Epidermal melanocyte (primary cell): ENCODE measurements at regions not wholly inside any gene's neighbourhood (a gene's known extent, or its start where the extent isn't known, plus 50 kb on each side); places are given as distances from the start of the nearest gene placed in this dataset.
"Not testable (repeated sequence)": the region's sequence is repeated elsewhere in the genome, so short reads cannot be mapped to it uniquely, and the experiment has no call there.

Experiments used
- DNase-seq: peaks from one replicate; pipeline ENCODE4 v3.0.0; 2011; ENCODE audit warnings: low spot score; ENCODE audit not compliant: insufficient read length

DNA sequence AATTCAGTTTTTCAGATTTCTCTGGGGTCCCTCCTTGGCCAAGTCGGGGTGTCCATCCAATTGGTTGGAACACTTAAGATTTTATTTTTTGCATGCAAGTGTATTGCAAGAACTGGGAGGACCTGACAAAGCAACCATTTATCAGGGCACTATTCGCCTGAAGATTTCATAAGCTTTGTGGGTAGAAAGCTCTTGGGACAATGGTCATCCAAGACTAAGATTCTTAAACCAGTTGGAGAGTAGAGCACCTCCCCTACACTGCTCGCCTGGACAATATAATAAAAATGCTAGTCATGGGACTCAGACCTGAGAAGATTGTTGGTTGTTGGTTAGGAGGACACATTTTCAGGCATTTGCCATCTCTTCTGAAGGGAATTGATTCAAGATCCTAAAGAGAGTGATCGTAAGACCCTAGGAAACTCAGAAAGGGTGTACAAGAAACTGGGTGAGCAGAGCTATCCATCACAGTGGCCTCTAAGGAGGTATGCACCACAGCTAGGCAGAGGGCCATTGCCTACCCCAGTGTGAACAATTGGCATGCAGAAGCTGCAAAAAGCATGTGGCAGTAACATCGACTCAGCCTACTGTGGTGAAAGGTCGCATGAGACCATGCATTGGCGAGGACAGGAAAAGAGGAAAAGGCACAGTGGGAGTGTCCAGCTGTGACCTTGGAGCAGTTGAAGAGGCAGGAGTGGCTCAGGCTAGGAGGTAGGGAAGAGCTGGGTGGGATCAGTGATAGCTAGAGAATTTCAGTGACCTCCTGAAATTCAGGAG lies 1235.3 kb upstream of the AUTS2 start:
- DNase-seq = no peak

DNA sequence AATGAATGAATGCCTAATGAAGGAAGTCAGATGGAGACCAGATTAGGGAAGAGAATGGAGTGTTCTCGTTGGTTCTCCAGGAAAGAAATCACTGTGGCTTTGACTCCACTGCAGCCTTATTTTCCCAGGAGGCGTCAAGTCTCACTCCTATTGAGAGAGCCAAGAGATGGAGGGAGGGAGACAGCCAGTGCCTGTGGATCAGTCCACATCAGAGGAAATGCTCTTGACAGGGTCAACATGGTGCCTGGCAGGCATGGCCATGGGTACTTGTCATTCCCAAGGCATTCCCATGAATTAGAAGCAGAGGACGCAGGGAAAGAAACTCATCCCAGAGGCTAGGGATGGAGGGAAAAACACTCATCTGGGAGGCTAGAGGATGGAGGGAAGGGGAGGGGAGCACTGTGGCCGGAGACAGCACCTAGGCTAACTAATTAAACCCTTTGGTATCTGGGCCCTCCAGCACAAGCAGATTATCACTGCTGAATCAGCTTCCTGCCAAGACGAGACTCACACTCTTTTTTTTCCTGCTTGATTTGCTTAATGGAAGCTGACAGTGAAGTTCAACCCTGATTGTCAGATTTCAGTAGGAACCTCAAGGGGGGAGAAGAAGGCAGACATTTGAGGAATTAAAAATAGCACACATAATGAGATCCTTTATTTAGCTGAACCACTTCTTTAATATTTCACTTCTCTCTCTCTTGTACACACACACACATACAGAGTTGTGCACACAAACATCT lies 1233.2 kb upstream of the AUTS2 start:
- no peak for DNase-seq

DNA sequence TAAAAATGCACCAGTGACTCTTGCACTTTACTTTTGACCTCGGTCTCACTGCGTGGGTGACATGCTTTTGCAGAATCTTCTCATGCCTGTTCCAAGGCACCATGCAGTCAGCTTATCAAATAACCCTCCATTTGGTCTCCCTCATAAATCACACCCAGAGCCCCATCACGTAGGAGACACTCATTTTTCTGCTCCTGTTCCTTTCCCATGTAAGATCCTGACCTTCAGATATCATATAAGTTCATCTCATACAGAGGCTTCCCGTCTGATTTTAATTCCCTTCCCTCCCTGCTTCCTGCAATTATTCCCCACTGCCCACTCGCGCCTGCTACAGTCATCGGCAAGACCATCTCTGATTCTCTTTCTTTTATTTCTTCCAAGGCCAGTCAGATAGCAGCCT lies 1226.3 kb upstream of the AUTS2 start:
- DNase-seq = no peak

DNA sequence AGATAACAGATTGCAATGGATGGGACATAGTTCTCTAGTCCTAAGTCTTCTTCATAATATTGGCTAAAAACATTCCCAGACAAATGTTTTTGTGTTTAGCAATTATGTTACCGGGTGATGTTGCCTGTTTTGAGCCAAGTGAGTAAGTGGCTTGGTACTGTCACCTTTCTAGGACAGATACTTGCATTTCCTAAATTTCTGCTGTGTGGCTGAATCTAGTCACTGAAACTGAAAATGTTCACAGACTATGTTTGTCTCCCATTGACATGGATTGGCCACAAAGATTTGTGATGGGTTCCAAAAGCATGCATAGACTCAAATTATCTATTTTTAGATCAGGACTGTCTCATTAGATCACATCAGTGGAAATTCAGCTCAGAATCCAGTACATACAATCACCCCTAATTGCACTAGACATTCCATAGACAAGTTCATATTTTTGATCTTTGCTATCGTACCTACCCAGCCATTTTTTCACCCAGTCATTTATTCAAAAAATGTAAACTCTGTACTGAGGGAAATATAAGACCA lies 1222.1 kb upstream of the AUTS2 start:
- no peak for DNase-seq

DNA sequence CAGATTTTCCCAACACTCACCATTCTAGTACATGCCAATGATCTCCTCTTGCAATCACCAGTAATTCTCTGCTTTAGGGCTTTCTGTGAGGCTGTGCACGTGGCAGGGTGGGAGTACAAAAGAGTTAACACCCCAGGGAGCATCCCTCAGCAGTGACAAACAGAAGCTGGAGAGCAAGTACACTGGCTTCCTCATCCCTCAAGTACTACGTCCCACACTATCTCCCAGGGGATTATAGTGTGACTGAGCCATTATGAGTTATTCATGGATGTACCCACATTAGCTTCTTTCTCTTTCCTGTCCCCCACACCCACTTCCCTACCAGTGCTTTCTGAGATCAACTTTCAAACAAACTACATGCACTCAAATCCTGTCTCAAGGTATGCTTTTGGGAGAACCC lies 1216.5 kb upstream of the AUTS2 start:
- no peak for DNase-seq

DNA sequence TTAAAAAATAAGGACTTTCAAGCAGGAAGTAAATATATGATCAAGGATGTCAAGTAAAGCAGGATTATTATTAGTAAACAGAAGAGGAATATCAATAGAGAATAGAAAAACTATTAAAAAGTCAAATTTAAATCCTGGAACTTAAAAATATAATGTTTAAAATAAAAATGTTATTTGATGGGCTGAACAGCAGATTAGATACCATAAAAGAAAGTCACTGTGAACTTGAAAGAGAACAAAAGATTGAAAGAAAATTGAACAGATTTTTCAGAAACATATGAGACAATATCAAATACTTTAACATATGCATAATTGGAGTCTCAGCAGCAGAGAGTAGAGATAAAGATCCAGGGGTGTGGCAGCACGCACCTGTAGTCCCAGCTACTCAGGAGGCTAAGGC lies 1213.7 kb upstream of the AUTS2 start:
- no peak for DNase-seq

- DNase-seq = no peak
These were observed 1205.2 kb upstream of the AUTS2 start for GRCh38 chr7:68393051-68393450.

DNA sequence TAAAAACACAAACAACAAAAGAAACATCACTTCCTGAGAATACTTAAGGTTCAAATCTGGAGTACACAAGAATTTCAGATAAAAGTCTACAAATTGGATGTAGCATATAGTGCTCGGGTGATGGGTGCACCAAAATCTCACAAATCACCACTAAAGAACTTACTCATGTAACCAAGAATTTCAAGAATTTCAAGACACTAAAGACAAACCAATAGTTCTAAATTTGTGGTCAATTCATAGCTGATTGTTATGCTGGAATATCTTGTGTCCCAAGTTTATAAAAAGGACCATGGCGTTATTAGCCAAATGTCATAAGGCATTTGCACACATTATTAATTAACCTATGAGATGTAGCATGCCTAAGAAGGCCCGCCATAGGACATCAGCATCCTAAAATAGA lies 1204.1 kb upstream of the AUTS2 start:
- DNase-seq = no peak

GRCh38 chr7:68399991-68400590 lies 1198.2 kb upstream of the AUTS2 start:
- DNase-seq = no peak

- DNase-seq = no peak
These were observed 1197.5 kb upstream of the AUTS2 start for GRCh38 chr7:68400783-68401182.

DNA sequence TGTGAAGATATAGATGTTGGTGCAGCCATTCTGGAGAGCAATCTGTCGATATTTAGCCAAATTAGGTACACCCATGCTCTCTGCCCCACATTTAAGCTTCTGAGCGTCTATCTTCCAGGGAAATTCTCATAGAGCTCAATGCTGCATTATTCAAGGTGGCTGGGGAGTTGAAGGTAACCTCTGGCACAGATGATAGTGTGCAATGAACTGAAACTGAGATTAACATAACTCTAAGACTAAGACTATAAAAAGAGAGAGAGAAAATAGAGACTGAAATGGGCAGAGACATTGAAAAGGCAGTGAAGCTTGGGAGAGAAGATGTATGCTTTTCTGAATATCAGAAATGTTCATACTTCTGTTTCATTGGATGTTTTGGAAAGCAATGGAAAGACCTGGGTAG lies 1197.0 kb upstream of the AUTS2 start:
- DNase-seq = no peak

DNA sequence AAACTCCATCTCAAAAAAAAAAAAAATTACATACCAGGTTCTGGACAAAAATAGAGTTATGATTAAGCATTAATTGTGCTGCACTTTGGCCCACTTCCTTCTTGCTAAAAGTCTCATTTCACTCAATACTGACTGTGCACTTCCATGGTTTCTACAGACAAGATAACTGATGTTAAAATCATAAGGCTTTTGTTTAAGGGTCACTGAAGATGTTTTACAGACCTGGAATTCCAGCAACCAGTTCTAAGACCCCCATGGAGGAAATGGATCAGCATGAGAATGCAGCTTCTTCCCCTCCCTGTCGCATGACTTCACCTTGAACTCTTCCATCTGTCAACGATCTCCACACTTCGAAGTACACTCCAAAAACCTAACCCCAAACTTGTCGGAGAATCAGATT lies 1191.8 kb upstream of the AUTS2 start:
- no peak for DNase-seq

DNA sequence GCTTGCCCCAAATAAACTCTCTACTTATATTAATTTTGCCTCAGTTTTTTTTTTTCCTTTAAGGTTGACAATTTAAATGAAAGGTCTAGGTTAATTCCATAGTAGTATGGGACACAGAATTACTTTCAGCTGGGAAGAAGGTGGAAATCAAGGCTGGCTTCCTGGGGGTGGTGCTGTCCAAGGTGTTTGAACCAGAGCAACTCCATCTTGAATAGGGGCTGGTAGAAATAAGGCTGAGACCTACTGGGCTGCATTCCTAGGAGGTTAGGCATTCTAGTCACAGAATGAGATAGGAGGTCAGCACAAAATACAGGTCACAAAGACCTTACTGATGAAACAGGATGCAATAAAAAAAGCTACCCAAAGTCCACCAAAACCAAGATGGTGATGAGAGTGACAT lies 1190.8 kb upstream of the AUTS2 start:
- DNase-seq = no peak

- no peak for DNase-seq
These were observed 1189.4 kb upstream of the AUTS2 start for GRCh38 chr7:68408873-68409272.

- DNase-seq = no peak
These were observed 1188.4 kb upstream of the AUTS2 start for GRCh38 chr7:68409851-68410250.

- DNase-seq = not testable (repeated sequence)
These were observed 1187.6 kb upstream of the AUTS2 start for GRCh38 chr7:68410693-68411092.

DNA sequence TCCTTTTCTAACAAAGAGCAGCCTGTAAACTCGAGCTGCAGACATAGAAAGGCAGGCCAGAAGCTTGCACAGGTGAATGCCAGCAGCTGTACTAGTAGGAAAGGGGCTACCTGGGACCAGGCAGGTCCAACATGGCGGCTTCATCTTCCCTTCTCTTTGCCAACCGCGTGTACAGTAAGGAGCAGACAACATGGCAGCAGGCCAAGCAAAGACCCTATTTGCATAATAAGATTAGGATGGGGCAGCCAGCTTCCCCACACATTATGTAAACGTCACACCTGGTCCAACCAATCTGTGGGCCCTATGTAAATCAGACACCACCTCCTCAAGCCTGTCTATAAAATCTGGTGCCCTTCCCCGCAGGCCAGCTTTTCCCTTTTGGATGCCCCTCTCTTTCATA lies 1186.5 kb upstream of the AUTS2 start:
- no peak for DNase-seq

DNA sequence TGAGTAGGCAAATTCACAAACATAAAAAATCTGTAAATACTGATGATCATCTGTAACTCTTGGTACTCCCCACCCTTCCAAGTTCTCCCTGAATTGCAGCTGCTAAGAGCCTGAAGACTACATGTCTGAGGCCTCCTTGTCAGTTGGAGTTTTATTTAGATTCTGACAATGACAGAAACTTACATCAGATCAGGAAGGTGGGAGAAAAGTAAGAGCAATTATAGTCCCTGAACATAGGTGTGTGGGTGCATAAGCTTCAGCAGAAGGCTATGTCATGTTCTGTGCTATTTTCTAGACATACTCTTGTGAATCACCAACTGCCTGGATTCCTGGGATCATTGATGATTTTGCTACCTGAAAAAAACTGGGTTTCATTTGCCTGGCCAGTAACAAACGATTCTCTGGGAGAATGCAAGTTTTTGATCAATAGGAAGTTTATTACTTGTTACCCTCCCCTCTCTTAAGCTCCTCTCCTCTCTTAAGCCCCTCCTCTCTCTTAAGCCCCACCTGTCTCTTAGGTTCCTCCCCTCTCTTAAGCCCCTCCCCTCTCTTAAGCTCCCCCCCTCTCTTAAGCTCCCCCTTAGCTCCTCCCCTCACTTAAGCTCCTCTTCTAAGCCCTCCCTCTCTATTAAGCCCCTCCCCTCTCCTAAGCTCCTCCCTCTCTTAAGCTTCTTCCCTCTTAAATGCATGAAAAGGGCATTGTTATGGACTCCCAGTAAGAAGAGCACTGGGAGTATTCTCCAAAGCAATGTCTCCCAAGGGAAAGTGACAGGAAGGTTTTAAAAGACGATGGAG lies 1183.4 kb upstream of the AUTS2 start:
- DNase-seq = no peak

GRCh38 chr7:68417002-68417401 lies 1181.3 kb upstream of the AUTS2 start:
- DNase-seq = no peak

DNA sequence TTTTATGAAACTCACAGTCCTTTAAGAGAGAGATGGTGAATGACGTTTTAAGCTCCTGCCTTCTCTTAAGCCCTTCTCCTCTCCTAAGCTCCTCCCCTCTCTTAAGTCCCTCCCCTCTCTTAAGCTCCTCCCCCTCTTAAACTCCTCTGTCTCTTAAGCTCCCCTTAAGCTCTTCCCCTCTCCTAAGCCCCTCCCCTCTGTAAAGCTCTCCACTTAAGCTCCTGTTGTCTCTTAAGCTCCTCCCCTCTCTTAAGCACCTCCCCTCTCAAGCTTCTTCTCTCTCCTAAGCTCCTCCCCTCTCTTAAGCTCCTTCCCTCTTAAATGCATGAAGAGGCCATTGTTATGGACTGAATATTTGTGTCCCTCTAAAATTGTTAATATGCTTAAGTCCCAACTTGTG lies 1180.6 kb upstream of the AUTS2 start:
- no peak for DNase-seq

DNA sequence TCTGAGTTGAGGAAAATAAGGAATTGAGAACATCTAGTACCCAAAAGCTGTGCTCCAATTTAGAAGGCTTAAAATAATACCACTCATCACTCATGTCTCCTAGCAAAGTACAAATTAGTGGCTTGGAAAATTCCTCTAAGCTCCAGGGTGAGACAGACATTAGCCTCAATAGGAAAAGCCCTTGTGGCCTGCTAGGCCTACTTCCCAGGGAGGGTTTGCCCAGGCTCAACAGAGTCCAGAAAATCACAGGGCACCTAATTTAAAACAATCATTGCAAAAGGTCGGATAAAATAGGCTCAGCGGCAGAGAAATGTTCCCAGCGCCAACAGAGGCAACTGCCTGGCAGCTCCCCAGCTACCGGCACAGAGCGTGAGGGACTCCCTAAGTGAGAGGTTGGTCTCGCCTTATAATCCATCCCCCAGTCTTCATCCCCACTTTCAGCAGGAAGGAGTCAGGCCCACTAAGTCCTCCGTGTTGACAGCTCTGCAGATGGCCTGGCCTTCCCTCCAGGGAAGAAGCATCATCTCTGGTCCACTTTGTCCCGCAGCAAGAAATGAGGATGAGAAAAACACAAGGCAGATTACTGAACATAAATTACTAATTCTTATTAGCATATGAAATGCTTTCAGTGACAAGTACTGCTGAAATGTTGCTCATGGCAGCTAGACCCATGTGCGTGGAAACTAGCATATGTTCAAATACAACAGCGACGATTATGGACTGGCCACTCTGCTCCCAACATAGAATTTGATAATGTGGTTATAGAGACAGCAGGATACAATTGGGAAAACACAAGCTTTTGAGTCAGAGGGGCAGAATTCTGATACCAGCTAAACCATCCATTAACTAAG lies 1177.7 kb upstream of the AUTS2 start:
- DNase-seq = no peak
